Upper lobe of left lung (tissue), 4 donors: ENCODE measurements at regions not wholly inside any gene's neighbourhood (a gene's known extent, or its start where the extent isn't known, plus 50 kb on each side); places are given as distances from the start of the nearest gene placed in this dataset.

Experiments used
- CTCF ChIP-seq, 6 experiments: fragments of 450-650 bp in 4 of 6; fragments of 200-600 bp in 2 of 6; sonication (generic) in 2 of 6; IDR thresholded peaks; one replicate each; pipeline ENCODE4 v1.5.1; 2016 to 2019; ENCODE audit warnings: antibody characterized with exemption in 6 of 6
- EP300 ChIP-seq, 4 donors: sonication (generic); formaldehyde crosslinking; IDR thresholded peaks; one replicate each; pipeline ENCODE4 v1.5.1; 2017; ENCODE audit warnings: antibody characterized with exemption in 4 of 4, control low read depth in 2 of 4
- POLR2A ChIP-seq, 4 donors: fragments of 450-650 bp; IDR thresholded peaks; one replicate each; pipeline ENCODE4 v1.5.1; 2016 to 2017; ENCODE audit warnings: antibody characterized with exemption in 4 of 4, mild to moderate bottlenecking in 2 of 4

GRCh38 chr14:53325176-53325806 lies 172.2 kb upstream of the DDHD1 start:
- TF ChIP-seq POLR2A (IDR thresholded peaks at IDR 0.05) = no peak
- TF ChIP-seq CTCF (IDR thresholded peaks at IDR 0.05) = no peak
- TF ChIP-seq EP300 (IDR thresholded peaks at IDR 0.05) = no peak
